ENCODE measurements at regions not wholly inside any gene's neighbourhood (a gene's known extent, or its start where the extent isn't known, plus 50 kb on each side); places are given as distances from the start of the nearest gene placed in this dataset.
"Not testable (repeated sequence)": the region's sequence is repeated elsewhere in the genome, so short reads cannot be mapped to it uniquely, and the experiment has no call there.

DNA sequence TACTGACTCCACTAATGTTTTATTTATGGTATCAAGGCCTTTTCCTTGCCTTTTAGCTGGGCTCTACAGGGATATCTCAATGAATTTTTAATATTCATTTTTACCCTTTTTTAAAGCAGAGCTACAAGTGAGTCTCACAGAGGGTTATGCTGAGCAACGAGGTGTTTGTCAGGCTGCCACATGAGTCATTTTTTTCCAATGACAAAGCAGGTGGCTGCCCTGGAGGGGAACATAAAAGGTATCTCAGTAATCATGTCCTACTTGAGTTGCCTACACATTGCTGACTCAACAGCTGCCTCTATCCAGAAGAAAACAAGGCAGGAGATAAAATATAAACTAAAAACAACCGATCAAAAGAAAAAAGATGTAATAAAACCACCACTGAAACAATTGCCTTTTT is 1004.9 kb upstream of the POT1 start:
- POLR2A ChIA-PET = no interaction called here
- CTCF ChIA-PET = no interaction called here
- no peak for DNase-seq (ENCODE audit: low read depth)
- TF ChIP-seq, protein P1, sequence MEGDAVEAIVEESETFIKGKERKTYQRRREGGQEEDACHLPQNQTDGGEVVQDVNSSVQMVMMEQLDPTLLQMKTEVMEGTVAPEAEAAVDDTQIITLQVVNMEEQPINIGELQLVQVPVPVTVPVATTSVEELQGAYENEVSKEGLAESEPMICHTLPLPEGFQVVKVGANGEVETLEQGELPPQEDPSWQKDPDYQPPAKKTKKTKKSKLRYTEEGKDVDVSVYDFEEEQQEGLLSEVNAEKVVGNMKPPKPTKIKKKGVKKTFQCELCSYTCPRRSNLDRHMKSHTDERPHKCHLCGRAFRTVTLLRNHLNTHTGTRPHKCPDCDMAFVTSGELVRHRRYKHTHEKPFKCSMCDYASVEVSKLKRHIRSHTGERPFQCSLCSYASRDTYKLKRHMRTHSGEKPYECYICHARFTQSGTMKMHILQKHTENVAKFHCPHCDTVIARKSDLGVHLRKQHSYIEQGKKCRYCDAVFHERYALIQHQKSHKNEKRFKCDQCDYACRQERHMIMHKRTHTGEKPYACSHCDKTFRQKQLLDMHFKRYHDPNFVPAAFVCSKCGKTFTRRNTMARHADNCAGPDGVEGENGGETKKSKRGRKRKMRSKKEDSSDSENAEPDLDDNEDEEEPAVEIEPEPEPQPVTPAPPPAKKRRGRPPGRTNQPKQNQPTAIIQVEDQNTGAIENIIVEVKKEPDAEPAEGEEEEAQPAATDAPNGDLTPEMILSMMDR (IDR thresholded peaks at IDR 0.05; ENCODE audit: insufficient read depth, low read depth, low read length) = no peak
- H3K4me3 ChIP-seq (ENCODE audit: low read depth, low read length) = no peak overlapping the region
- H3K27me3 ChIP-seq (ENCODE audit: control insufficient read depth, insufficient read depth, low read length) = no peaks in the 10 kb centered on the region
- no peaks in the 10 kb centered on the region for H3K36me3 ChIP-seq (ENCODE audit: control insufficient read depth, insufficient read depth, low read length)

DNA sequence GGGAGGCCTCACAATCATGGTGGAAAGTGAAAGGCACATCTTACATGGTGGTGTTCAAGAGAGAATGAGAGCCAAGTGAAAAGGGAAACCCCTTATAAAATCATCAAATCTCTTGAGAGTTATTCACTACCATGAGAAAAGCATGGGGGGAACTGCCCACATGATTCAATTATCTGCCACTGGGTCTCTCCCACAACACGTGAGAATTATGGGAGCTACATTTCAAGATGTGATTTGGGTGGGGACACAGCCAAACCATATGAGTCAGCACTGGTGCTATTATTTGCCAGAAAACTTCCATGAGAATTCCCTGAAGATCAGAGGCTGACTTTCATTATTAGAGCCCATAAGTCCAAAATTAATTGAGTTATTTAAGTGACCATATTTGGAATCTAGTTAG is 1001.2 kb upstream of the POT1 start:
- ChIA-PET POLR2A (no interaction called here), CTCF (no interaction called here)
- no peaks in the 10 kb centered on the region for H3K36me3 ChIP-seq (ENCODE audit: control insufficient read depth, insufficient read depth, low read length)
- no peak overlapping the region for H3K4me3 ChIP-seq (ENCODE audit: low read depth, low read length)
- no peaks in the 10 kb centered on the region for H3K27me3 ChIP-seq (ENCODE audit: control insufficient read depth, insufficient read depth, low read length)
- DNase-seq (ENCODE audit: low read depth) = no peak
- TF ChIP-seq, protein P1 (IDR thresholded peaks at IDR 0.05; ENCODE audit: insufficient read depth, low read depth, low read length) = no peak

DNA sequence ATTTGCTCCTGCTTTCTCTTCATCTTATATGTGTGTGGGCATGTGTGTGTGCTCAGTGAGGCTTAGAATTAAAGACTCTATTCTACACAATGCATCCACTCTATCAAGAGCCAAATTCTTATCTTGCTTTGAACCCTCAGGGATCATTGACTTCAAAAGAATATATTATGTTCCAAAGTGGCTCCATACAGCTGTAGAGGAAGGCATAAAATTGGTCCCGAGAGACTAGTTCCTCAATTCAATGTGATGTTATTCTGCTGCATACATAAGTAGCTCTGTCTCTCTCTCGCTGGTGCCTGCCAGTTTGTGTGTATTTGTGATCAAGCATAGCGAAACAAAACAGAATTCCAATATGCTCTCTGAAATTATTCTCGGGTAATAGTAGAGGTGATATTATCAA is 997.9 kb upstream of the POT1 start:
- CTCF ChIA-PET = no interaction called here
- no peak for DNase-seq (ENCODE audit: low read depth)
- no peaks in the 10 kb centered on the region for H3K36me3 ChIP-seq (ENCODE audit: control insufficient read depth, insufficient read depth, low read length)
- POLR2A ChIA-PET = no interaction called here
- H3K27me3 ChIP-seq (ENCODE audit: control insufficient read depth, insufficient read depth, low read length) = no peaks in the 10 kb centered on the region
- no peak overlapping the region for H3K4me3 ChIP-seq (ENCODE audit: low read depth, low read length)
- TF ChIP-seq, protein P1 (IDR thresholded peaks at IDR 0.05; ENCODE audit: insufficient read depth, low read depth, low read length) = no peak

DNA sequence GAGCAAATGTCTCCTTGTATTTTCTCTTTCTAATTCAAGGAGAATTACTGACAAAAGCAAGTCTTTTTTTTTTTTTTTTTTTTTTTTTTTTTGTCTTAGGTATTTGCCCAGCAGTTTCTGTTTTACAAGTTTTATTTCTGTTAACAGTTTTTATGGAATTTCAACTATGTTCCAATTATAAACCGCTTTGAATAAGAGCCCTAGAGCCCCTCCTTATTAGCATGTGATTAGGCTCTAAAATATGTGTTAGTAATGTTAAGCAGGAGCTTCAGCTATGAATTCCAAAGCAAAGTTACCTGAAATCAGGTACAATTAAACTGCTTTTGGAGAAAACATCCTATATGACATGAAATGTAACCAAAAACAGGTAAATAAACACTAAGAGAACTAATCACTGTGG is 997.0 kb upstream of the POT1 start:
- Histone ChIP-seq H3K4me3 (ENCODE audit: low read depth, low read length) (no peak overlapping the region), H3K36me3 (ENCODE audit: control insufficient read depth, insufficient read depth, low read length) (no peaks in the 10 kb centered on the region), H3K27me3 (ENCODE audit: control insufficient read depth, insufficient read depth, low read length) (no peaks in the 10 kb centered on the region)
- POLR2A ChIA-PET = no interaction called here
- no peak for DNase-seq (ENCODE audit: low read depth)
- CTCF ChIA-PET = no interaction called here
- TF ChIP-seq, protein P1 (IDR thresholded peaks at IDR 0.05; ENCODE audit: insufficient read depth, low read depth, low read length) = no peak

DNA sequence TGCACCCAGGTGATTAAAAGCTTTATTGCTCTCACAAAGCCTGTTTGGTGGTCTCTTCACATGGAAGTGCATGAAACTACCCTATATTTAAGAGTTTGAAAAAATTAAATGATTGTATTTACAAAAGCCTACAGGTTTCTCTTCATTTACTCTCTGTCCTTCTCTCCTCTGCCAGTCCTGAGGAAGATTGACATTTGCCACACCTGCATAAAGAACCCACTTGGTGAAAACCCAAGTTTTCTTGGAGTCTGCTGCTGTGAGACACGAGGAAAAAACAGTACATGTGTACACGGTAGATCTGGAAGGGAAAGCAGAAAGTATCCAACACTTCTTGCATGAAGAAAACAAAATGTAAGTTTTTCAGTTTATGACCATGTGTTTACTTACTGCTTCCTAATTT is 994.4 kb upstream of the POT1 start:
- ChIA-PET CTCF (no interaction called here), POLR2A (no interaction called here)
- H3K4me3 ChIP-seq (ENCODE audit: low read depth, low read length) = no peak overlapping the region
- DNase-seq (ENCODE audit: low read depth) = no peak
- H3K27me3 ChIP-seq (ENCODE audit: control insufficient read depth, insufficient read depth, low read length) = no peaks in the 10 kb centered on the region
- TF ChIP-seq, protein P1 (IDR thresholded peaks at IDR 0.05; ENCODE audit: insufficient read depth, low read depth, low read length) = no peak
- H3K36me3 ChIP-seq (ENCODE audit: control insufficient read depth, insufficient read depth, low read length) = no peaks in the 10 kb centered on the region

DNA sequence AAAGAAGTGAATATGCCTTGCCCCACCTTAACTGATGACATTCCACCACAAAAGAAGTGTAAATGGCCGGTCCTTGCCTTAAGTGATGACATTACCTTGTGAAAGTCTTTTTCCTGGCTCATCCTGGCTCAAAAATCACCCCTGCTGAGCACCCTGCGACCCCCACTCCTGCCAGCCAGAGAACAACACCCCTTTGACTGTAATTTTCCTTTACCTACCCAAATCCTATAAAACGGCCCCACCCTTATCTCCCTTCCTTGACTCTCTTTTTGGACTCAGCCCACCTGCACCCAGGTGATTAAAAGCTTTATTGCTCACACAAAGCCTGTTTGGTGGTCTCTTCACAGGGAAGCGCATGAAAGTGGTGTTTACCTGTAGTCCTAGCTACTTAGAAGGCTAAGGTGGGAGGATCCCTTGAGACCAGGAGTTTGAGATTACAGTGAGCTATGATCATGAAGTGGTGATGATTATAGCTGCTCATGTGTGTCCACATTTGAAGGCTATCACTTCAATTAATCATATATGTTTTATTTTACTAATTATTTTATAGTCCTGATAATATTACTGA is 985.8 kb upstream of the POT1 start:
- H3K36me3 ChIP-seq (ENCODE audit: control insufficient read depth, insufficient read depth, low read length); DNase-seq (ENCODE audit: low read depth); CTCF ChIA-PET; POLR2A ChIA-PET; H3K27me3 ChIP-seq (ENCODE audit: control insufficient read depth, insufficient read depth, low read length); H3K4me3 ChIP-seq (ENCODE audit: low read depth, low read length): not testable (repeated sequence)
